ENCODE measurements at regions not wholly inside any gene's neighbourhood (a gene's known extent, or its start where the extent isn't known, plus 50 kb on each side); places are given as distances from the start of the nearest gene placed in this dataset.
"Not testable (repeated sequence)": the region's sequence is repeated elsewhere in the genome, so short reads cannot be mapped to it uniquely, and the experiment has no call there.

- no peak for DNase-seq
Measured at GRCh38 chr1:94362466-94363058, 55.6 kb upstream of the ABCD3 start.

- DNase-seq = no peak
Measured at GRCh38 chr1:94358630-94359599, 59.3 kb upstream of the ABCD3 start.

- no peak for DNase-seq
Measured at GRCh38 chr1:94357661-94358060, 60.5 kb upstream of the ABCD3 start.

- no peak for DNase-seq
Measured at GRCh38 chr1:94355485-94355980, 62.7 kb upstream of the ABCD3 start.

GRCh38 chr1:94351481-94351880, 66.7 kb upstream of the ABCD3 start:
- no peak for DNase-seq

- DNase-seq = no peak
Measured at GRCh38 chr1:94350350-94350924, 67.8 kb upstream of the ABCD3 start.

- DNase-seq = no peak
Measured at GRCh38 chr1:94349853-94350252, 68.3 kb upstream of the ABCD3 start.

- DNase-seq = not testable (repeated sequence)
Measured at GRCh38 chr1:94348386-94348785, 69.8 kb upstream of the ABCD3 start.

GRCh38 chr1:94345148-94345721, 73.0 kb upstream of the ABCD3 start:
- DNase-seq = no peak

- DNase-seq = no peak
Measured at GRCh38 chr1:94342416-94342815, 75.8 kb upstream of the ABCD3 start.

GRCh38 chr1:94339206-94339927, 78.8 kb upstream of the ABCD3 start:
- no peak for DNase-seq

GRCh38 chr1:94336991-94337390, 81.2 kb upstream of the ABCD3 start:
- DNase-seq = no peak

GRCh38 chr1:94335950-94336349, 82.2 kb upstream of the ABCD3 start:
- peak; percentile 9 for DNase-seq

- no peak for DNase-seq
Measured at GRCh38 chr1:94335447-94335846, 82.7 kb upstream of the ABCD3 start.

- DNase-seq = no peak
Measured at GRCh38 chr1:94334764-94335163, 83.4 kb upstream of the ABCD3 start.

GRCh38 chr1:94332952-94333351, 85.2 kb upstream of the ABCD3 start:
- DNase-seq = no peak

- DNase-seq = no peak
Measured at GRCh38 chr1:94332516-94332915, 85.7 kb upstream of the ABCD3 start.

GRCh38 chr1:94329986-94330385, 88.2 kb upstream of the ABCD3 start:
- no peak for DNase-seq

- no peak for DNase-seq
Measured at GRCh38 chr1:94329276-94329675, 88.9 kb upstream of the ABCD3 start.

- no peak for DNase-seq
Measured at GRCh38 chr1:94327001-94327690, 89.8 kb upstream of the ARHGAP29 start.

- no peak for DNase-seq
Measured at GRCh38 chr1:94326329-94326728, 88.9 kb upstream of the ARHGAP29 start.
